Fibroblast of upper back skin (primary cell): ENCODE measurements at regions not wholly inside any gene's neighbourhood (a gene's known extent, or its start where the extent isn't known, plus 50 kb on each side); places are given as distances from the start of the nearest gene placed in this dataset.

Experiments used
- DNase-seq: peaks from one replicate; pipeline ENCODE4 v3.0.0-alpha.2; 2013

DNA sequence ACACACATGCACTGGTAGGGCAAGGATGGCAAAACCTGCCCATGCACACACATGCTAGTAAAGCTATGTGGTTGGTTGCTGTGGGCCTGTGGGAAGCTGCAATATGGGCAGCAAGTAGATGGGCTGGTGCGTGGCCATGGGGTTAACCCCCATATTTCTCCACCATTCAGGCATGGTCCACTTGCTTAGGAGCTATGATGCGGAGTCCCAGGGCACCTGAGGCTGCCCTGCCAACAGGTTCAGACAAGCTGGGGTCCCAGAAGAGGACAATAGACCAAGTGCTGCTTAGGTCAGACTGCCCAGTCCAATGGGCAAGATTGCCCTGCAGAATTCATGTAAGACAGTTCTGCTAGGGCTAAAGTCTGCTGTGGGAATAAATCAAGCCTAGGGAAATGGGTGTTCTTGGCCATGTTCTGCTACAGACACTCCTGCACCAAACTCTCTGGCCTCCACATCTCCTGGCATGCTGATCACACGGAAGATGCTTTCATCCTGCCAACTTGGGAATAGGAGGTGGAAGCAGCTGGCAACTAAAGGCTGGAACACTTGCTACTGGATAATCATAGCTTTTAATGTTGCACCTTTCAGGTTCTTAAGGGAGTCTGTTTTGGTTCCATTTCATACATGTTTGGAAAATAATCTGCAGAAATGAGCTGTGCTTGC is 646.3 kb upstream of the SLITRK1 start:
- no peak for DNase-seq

- no peak for DNase-seq
Measured at GRCh38 chr13:84525865-84526264, 643.6 kb upstream of the SLITRK1 start.

DNA sequence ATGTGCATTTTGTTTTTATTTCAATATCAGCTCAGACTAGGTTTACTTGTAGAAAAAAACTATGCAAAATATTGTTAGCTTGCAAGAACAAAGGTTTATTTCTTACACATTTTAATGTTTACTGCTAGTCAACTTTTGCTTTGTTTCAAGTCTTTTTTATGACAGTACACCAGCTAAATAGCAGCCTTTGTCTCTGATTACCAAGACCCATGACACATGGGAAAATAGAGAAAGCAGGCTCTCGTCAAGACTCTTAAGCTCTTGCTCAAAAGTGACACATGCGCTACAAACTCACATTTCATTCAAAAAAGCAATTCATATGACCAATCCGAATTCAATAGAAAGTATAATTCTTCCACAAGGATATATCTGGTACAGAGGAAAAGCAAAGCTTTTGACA is 642.3 kb upstream of the SLITRK1 start:
- DNase-seq, result no peak

- peak; percentile 13 for DNase-seq
Measured at GRCh38 chr13:84500016-84500415, 617.7 kb upstream of the SLITRK1 start.

GRCh38 chr13:84497613-84498012 is 615.3 kb upstream of the SLITRK1 start:
- DNase-seq, result no peak

- DNase-seq, result no peak
Measured at GRCh38 chr13:84491952-84492351, 609.7 kb upstream of the SLITRK1 start.

DNA sequence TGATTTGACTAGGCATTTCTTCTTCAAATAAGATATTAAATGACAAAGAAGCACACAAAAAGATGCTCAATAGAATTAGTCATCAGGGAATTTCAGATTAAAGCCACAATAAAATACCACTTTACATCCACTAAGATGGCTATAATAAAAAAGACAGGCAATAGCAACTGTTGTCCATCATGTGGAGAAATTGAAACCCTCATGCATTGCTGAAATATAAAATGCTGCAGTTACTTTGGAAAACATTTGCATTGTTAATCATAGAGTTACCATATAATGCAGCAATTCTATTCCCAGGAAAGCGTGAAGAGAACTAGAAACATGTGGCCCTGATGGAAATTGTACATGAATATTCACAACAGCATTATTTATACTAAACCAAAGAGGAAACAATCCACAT is 605.5 kb upstream of the SLITRK1 start:
- no peak for DNase-seq

- DNase-seq, result peak; percentile 90
Measured at GRCh38 chr13:84481958-84482357, 599.7 kb upstream of the SLITRK1 start.

DNA sequence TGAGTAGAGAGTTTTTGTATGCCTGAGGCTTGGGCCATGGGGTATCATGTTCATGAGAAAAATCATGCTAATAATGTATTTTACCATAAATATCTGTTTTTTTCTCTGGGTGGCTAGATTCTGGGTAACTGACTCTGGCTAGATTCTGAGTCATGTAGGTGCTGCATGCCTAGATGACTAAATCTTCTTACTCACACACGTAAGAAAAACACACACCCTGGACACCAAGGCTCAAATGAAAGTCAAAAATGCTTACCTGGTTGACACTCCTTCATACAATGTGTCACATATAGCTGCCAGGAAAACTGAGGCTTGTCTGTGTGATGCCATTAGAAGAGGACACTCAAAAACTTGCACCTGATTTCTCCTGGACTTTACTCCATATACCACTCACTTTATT is 597.4 kb upstream of the SLITRK1 start:
- peak; percentile 40 for DNase-seq

- peak; percentile 37 for DNase-seq
Measured at GRCh38 chr13:84470528-84470927, 588.3 kb upstream of the SLITRK1 start.

GRCh38 chr13:84466461-84466860 is 584.2 kb upstream of the SLITRK1 start:
- DNase-seq, result peak; percentile 53

DNA sequence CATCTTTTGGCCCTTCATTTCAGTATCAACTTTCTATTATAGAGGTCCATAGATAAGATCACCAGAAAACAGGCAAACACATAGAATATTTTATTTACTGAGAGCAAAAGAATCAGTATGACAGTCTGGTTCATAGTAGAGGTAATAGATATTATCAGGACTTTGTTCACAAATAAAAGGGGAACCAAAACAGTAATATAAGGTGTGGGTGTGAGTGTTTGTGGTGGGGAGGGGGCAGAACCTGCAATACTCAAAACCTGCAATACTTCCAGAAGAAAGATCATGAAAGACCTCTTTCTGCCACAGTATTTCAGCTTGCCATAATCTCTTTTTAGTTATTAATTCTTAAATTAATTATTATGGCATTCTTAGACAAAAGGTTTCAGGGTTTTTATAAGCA is 578.7 kb upstream of the SLITRK1 start:
- no peak for DNase-seq

- DNase-seq, result no peak
Measured at GRCh38 chr13:84455143-84455905, 573.0 kb upstream of the SLITRK1 start.

- no peak for DNase-seq
Measured at GRCh38 chr13:84447640-84447978, 565.3 kb upstream of the SLITRK1 start.

DNA sequence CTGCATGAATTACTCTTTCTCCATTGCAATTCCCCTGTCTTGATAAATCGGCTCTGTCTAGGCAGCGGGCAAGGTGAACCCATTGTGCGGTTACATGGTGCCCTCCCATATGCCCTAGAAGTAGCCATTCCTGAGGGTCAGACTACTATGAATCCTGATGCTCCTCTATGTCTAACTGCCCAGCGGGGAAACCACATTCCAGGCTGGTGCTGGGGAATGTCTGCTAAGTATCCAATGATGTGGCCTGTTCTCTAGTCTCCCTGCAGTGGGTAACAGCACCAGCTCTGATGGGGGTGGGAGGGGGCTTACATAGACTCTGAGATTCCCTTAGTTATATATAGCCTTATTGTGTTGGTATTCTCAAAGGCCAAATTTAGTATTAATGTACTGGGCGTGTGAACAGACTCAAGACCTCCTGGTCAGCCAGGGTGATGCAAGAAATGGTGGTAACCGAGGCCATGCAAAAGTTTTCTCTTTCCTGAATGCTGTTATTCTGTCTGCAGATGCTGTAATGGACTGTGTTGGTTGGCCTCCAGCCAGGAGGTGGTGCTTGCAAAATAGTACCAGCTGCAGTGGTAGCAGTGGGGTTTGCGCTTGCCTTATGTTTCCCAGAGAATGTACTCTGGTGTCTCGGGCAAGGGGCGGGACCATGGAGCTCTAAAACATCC is 564.8 kb upstream of the SLITRK1 start:
- DNase-seq, result peak; percentile 90

DNA sequence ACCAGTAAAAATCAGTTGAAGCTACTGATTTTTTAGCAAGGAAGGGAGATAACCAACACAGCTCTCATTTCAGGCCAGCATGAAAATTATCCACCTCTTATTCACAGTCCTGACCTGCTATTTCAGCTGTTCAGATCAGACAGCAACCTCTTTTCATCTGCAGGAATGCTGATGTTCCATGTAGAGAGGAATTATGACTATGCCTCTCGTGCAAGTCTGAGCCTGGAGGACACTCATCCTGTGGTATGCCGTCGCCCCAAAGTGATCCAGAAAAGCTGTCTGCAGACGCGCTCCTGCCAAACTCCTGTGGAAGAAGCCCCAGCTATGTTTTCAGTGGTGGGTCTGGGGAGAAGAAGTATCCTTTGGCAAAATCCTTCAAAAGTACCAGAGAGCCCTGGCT is 563.5 kb upstream of the SLITRK1 start:
- DNase-seq, result peak; percentile 91

- DNase-seq, result no peak
Measured at GRCh38 chr13:84443463-84443862, 561.2 kb upstream of the SLITRK1 start.

DNA sequence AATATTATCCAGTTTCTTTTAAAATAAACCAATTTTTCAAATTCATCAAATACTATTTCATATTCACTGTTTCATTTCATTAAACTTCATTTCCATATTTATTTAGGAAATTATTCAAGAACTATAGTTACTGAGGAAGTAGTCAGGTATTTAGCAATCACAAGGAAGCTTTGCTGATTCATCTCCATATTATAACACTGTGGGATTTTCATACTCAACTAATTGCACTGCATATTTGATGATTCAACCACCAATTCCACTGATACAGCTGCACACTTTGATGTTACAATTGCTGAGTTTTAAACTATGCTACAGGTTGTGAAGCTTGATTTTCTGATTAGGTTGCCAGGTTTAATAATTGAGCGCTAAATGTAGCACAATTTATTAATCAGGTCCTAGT is 556.8 kb upstream of the SLITRK1 start:
- DNase-seq, result peak; percentile 68

DNA sequence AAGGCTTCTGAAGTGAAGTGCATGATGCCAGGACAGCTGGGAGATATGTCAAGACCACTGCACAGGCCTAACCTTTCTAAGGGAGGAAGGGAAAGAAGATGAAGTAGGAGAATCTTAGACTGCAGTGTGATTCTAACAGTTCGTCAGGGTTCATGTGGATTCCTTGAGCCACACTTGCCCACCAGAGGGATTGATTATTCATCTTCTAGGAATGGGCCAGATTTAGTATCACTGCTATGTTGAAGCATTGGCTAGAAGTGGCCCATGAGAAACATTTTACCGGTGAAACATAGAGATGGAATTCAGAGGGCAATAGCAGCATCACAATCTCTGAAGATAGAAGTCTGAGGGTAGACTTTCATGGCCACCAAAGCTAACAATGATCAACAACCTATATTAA is 550.8 kb upstream of the SLITRK1 start:
- peak; percentile 94 for DNase-seq

DNA sequence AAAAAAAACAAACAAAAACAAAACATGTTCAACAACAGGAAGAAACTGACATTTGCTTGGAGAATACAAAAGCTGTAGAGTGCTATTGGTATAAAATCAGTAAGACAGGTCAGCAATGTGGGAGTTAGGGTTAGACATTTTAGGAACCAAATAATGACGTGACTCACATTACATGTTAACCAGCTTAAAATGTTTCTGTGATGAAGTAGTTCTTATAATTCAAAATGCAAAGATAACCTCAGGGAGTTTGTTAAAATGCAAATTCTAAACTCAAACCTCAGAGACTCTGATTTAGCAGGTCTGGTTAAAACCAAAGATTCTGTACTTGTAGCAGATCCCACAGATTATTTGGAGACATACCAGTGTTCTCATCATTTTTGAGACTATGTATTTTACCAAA is 549.4 kb upstream of the SLITRK1 start:
- DNase-seq, result peak; percentile 72

GRCh38 chr13:84430446-84430845 is 548.2 kb upstream of the SLITRK1 start:
- no peak for DNase-seq

GRCh38 chr13:84430015-84430414 is 547.7 kb upstream of the SLITRK1 start:
- peak; percentile 87 for DNase-seq

DNA sequence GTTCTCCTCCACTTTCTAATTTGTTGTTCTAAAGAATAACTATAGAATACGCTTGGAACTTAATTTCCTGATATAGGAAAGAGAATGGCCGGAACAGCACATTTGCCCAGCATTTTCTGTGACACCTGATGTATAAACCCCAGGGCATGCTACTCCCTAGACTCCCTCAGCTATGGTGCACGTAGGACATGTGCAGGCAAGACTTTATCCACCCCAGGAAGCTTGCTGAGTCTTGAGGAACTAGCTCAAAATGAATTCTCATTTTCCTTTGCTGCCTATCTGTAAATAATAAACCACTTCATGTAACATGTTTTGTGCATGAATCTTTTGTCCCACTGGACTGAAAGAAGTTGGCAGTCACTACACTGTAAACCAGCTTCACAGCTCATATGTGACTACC is 535.8 kb upstream of the SLITRK1 start:
- no peak for DNase-seq

GRCh38 chr13:84417416-84417815 is 535.1 kb upstream of the SLITRK1 start:
- peak; percentile 19 for DNase-seq
